ENCODE measurements at regions not wholly inside any gene's neighbourhood (a gene's known extent, or its start where the extent isn't known, plus 50 kb on each side); places are given as distances from the start of the nearest gene placed in this dataset.

- FAIRE-seq (no peak), DNase-seq (no peak)
- Histone ChIP-seq H3K4me3 (ENCODE audit: low read length in 3 of 3) (no peak overlapping the region), H3K27ac (ENCODE audit: low read depth in 2 of 2, low read length in 2 of 2) (no peak overlapping the region), H3K9me3 (ENCODE audit: control insufficient read depth in 2 of 3, insufficient read depth in 1 of 3, low read length in 3 of 3) (no peaks in the 10 kb centered on the region), H3K9ac (ENCODE audit: low read length in 3 of 3) (no peak overlapping the region), H3K36me3 (ENCODE audit: control insufficient read depth in 2 of 3, insufficient read depth in 3 of 3, low read length in 3 of 3) (no peaks in the 10 kb centered on the region), H3K27me3 (ENCODE audit: control insufficient read depth, insufficient read depth, low read length) (no peaks in the 10 kb centered on the region), H3K4me1 (ENCODE audit: control insufficient read depth in 2 of 3, insufficient read depth in 2 of 3, low read depth in 1 of 3, low read length in 3 of 3) (no peaks in the 10 kb centered on the region)
- intact Hi-C loops (cut with DNase I) = no loop called here
- no peak for TF ChIP-seq CTCF (IDR thresholded peaks at IDR 0.05; ENCODE audit: borderline replicate concordance, extremely low read depth, insufficient read depth)
Observed at GRCh38 chr10:55287346-55287745, 486.3 kb upstream of the PCDH15 start.

GRCh38 chr10:55283031-55283430 lies 482.0 kb upstream of the PCDH15 start:
- H3K36me3 ChIP-seq (ENCODE audit: control insufficient read depth in 2 of 3, insufficient read depth in 3 of 3, low read length in 3 of 3) = no peaks in the 10 kb centered on the region
- no peaks in the 10 kb centered on the region for H3K27me3 ChIP-seq (ENCODE audit: control insufficient read depth, insufficient read depth, low read length)
- TF ChIP-seq CTCF (IDR thresholded peaks at IDR 0.05; ENCODE audit: borderline replicate concordance, extremely low read depth, insufficient read depth) = no peak
- no peak overlapping the region for H3K9ac ChIP-seq (ENCODE audit: low read length in 3 of 3)
- no peaks in the 10 kb centered on the region for H3K4me1 ChIP-seq (ENCODE audit: control insufficient read depth in 2 of 3, insufficient read depth in 2 of 3, low read depth in 1 of 3, low read length in 3 of 3)
- intact Hi-C loops (cut with DNase I) = no loop called here
- H3K9me3 ChIP-seq (ENCODE audit: control insufficient read depth in 2 of 3, insufficient read depth in 1 of 3, low read length in 3 of 3) = no peaks in the 10 kb centered on the region
- no peak for FAIRE-seq
- H3K27ac ChIP-seq (ENCODE audit: low read depth in 2 of 2, low read length in 2 of 2) = no peak overlapping the region
- no peak overlapping the region for H3K4me3 ChIP-seq (ENCODE audit: low read length in 3 of 3)
- DNase-seq = no peak

GRCh38 chr10:55280696-55281095 lies 479.7 kb upstream of the PCDH15 start:
- DNase-seq = no peak
- H3K27me3 ChIP-seq (ENCODE audit: control insufficient read depth, insufficient read depth, low read length) = no peaks in the 10 kb centered on the region
- no peak for TF ChIP-seq CTCF (IDR thresholded peaks at IDR 0.05; ENCODE audit: borderline replicate concordance, extremely low read depth, insufficient read depth)
- H3K36me3 ChIP-seq (ENCODE audit: control insufficient read depth in 2 of 3, insufficient read depth in 3 of 3, low read length in 3 of 3) = no peaks in the 10 kb centered on the region
- H3K9ac ChIP-seq (ENCODE audit: low read length in 3 of 3) = no peak overlapping the region
- no peaks in the 10 kb centered on the region for H3K4me1 ChIP-seq (ENCODE audit: control insufficient read depth in 2 of 3, insufficient read depth in 2 of 3, low read depth in 1 of 3, low read length in 3 of 3)
- intact Hi-C loops (cut with DNase I) = no loop called here
- no peak overlapping the region for H3K27ac ChIP-seq (ENCODE audit: low read depth in 2 of 2, low read length in 2 of 2)
- no peak for FAIRE-seq
- no peaks in the 10 kb centered on the region for H3K9me3 ChIP-seq (ENCODE audit: control insufficient read depth in 2 of 3, insufficient read depth in 1 of 3, low read length in 3 of 3)
- no peak overlapping the region for H3K4me3 ChIP-seq (ENCODE audit: low read length in 3 of 3)

GRCh38 chr10:55277549-55277948 lies 476.5 kb upstream of the PCDH15 start:
- Histone ChIP-seq H3K9me3 (ENCODE audit: control insufficient read depth in 2 of 3, insufficient read depth in 1 of 3, low read length in 3 of 3) (no peaks in the 10 kb centered on the region), H3K27ac (ENCODE audit: low read depth in 2 of 2, low read length in 2 of 2) (no peak overlapping the region), H3K27me3 (ENCODE audit: control insufficient read depth, insufficient read depth, low read length) (no peaks in the 10 kb centered on the region), H3K4me1 (ENCODE audit: control insufficient read depth in 2 of 3, insufficient read depth in 2 of 3, low read depth in 1 of 3, low read length in 3 of 3) (no peaks in the 10 kb centered on the region), H3K9ac (ENCODE audit: low read length in 3 of 3) (no peak overlapping the region), H3K36me3 (ENCODE audit: control insufficient read depth in 2 of 3, insufficient read depth in 3 of 3, low read length in 3 of 3) (no peaks in the 10 kb centered on the region), H3K4me3 (ENCODE audit: low read length in 3 of 3) (no peak overlapping the region)
- FAIRE-seq (no peak), DNase-seq (no peak)
- TF ChIP-seq CTCF (IDR thresholded peaks at IDR 0.05; ENCODE audit: borderline replicate concordance, extremely low read depth, insufficient read depth) = no peak
- intact Hi-C loops (cut with DNase I) = no loop called here

Measured in kidney (tissue), 13 donors.